Kidney epithelial cell (primary cell): ENCODE measurements at regions not wholly inside any gene's neighbourhood (a gene's known extent, or its start where the extent isn't known, plus 50 kb on each side); places are given as distances from the start of the nearest gene placed in this dataset.

Source experiments
- DNase-seq: peaks from one replicate; pipeline ENCODE4 v3.0.0-alpha.2; 2010; ENCODE audit warnings: low read depth
- H3K27me3 ChIP-seq: 2 replicates; pipeline ENCODE4 v1.6.0; 2011; ENCODE audit warnings: low read length; ENCODE audit not compliant: control insufficient read depth, insufficient read depth
- H3K36me3 ChIP-seq: 2 replicates; pipeline ENCODE4 v1.5.1; 2011; ENCODE audit warnings: low read length; ENCODE audit not compliant: control insufficient read depth, insufficient read depth
- H3K4me3 ChIP-seq: 2 replicates; pipeline ENCODE4 v1.5.1; 2011; ENCODE audit warnings: low read depth, mild to moderate bottlenecking, control low read depth, low read length
- CTCF ChIP-seq: IDR thresholded peaks from 2 replicates; pipeline ENCODE4 v1.5.1; 2011; ENCODE audit warnings: mild to moderate bottlenecking, moderate library complexity, low read length, control low read depth, inconsistent platforms; ENCODE audit not compliant: insufficient read depth, poor library complexity, severe bottlenecking

GRCh38 chr15:59862191-59863155 lies 141.6 kb upstream of the FOXB1 start:
- TF ChIP-seq CTCF: no peak
- H3K27me3 ChIP-seq: no peaks in the 10 kb centered on the region
- no peak for DNase-seq

GRCh38 chr15:59847968-59848367 lies 156.1 kb upstream of the FOXB1 start:
- Histone ChIP-seq H3K27me3 (no peaks in the 10 kb centered on the region), H3K4me3 (no peak overlapping the region), H3K36me3 (no peaks in the 10 kb centered on the region)
- no peak for TF ChIP-seq CTCF
- no peak for DNase-seq

More at GRCh38 chr15:59862191-59863155, 141.6 kb upstream of the FOXB1 start:
- no peak overlapping the region for H3K4me3 ChIP-seq
- no peaks in the 10 kb centered on the region for H3K36me3 ChIP-seq

- TF ChIP-seq CTCF: no peak
- Histone ChIP-seq H3K36me3 (no peaks in the 10 kb centered on the region), H3K27me3 (no peaks in the 10 kb centered on the region), H3K4me3 (no peak overlapping the region)
- no peak for DNase-seq
Observed at GRCh38 chr15:59845942-59846499, 156.9 kb upstream of the BNIP2 start.

GRCh38 chr15:59843609-59844008 lies 154.5 kb upstream of the BNIP2 start:
- H3K4me3 ChIP-seq: no peak overlapping the region
- no peaks in the 10 kb centered on the region for H3K27me3 ChIP-seq
- TF ChIP-seq CTCF: no peak
- no peak for DNase-seq
- H3K36me3 ChIP-seq: no peaks in the 10 kb centered on the region

- no peaks in the 10 kb centered on the region for H3K36me3 ChIP-seq
- TF ChIP-seq CTCF: no peak
- H3K4me3 ChIP-seq: no peak overlapping the region
- no peak for DNase-seq
- H3K27me3 ChIP-seq: no peaks in the 10 kb centered on the region
Observed at GRCh38 chr15:59841036-59841435, 151.9 kb upstream of the BNIP2 start.
